ENCODE measurements at regions not wholly inside any gene's neighbourhood (a gene's known extent, or its start where the extent isn't known, plus 50 kb on each side); places are given as distances from the start of the nearest gene placed in this dataset.

GRCh38 chr1:220330265-220330664 lies 58.0 kb upstream of the RAB3GAP2 start:
- no peak for DNase-seq (ENCODE audit: low spot score)
- no peaks in the 10 kb centered on the region for H3K79me2 ChIP-seq (replicated peaks; ENCODE audit: insufficient read depth)
- no peaks in the 10 kb centered on the region for H3K27me3 ChIP-seq (ENCODE audit: insufficient read depth)
- H2AFZ ChIP-seq, result no peak overlapping the region
- H3K4me3 ChIP-seq, result no peak overlapping the region
- TF ChIP-seq NANOG (IDR thresholded peaks at IDR 0.05; ENCODE audit: borderline replicate concordance), result no peak
- TF ChIP-seq ZNF114 (CRISPR knock-in tag; IDR thresholded peaks at IDR 0.05), result no peak
- TF ChIP-seq, protein P1, sequence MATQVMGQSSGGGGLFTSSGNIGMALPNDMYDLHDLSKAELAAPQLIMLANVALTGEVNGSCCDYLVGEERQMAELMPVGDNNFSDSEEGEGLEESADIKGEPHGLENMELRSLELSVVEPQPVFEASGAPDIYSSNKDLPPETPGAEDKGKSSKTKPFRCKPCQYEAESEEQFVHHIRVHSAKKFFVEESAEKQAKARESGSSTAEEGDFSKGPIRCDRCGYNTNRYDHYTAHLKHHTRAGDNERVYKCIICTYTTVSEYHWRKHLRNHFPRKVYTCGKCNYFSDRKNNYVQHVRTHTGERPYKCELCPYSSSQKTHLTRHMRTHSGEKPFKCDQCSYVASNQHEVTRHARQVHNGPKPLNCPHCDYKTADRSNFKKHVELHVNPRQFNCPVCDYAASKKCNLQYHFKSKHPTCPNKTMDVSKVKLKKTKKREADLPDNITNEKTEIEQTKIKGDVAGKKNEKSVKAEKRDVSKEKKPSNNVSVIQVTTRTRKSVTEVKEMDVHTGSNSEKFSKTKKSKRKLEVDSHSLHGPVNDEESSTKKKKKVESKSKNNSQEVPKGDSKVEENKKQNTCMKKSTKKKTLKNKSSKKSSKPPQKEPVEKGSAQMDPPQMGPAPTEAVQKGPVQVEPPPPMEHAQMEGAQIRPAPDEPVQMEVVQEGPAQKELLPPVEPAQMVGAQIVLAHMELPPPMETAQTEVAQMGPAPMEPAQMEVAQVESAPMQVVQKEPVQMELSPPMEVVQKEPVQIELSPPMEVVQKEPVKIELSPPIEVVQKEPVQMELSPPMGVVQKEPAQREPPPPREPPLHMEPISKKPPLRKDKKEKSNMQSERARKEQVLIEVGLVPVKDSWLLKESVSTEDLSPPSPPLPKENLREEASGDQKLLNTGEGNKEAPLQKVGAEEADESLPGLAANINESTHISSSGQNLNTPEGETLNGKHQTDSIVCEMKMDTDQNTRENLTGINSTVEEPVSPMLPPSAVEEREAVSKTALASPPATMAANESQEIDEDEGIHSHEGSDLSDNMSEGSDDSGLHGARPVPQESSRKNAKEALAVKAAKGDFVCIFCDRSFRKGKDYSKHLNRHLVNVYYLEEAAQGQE (IDR thresholded peaks at IDR 0.05; ENCODE audit: unreplicated experiment), result no peak
- TF ChIP-seq, protein P2, sequence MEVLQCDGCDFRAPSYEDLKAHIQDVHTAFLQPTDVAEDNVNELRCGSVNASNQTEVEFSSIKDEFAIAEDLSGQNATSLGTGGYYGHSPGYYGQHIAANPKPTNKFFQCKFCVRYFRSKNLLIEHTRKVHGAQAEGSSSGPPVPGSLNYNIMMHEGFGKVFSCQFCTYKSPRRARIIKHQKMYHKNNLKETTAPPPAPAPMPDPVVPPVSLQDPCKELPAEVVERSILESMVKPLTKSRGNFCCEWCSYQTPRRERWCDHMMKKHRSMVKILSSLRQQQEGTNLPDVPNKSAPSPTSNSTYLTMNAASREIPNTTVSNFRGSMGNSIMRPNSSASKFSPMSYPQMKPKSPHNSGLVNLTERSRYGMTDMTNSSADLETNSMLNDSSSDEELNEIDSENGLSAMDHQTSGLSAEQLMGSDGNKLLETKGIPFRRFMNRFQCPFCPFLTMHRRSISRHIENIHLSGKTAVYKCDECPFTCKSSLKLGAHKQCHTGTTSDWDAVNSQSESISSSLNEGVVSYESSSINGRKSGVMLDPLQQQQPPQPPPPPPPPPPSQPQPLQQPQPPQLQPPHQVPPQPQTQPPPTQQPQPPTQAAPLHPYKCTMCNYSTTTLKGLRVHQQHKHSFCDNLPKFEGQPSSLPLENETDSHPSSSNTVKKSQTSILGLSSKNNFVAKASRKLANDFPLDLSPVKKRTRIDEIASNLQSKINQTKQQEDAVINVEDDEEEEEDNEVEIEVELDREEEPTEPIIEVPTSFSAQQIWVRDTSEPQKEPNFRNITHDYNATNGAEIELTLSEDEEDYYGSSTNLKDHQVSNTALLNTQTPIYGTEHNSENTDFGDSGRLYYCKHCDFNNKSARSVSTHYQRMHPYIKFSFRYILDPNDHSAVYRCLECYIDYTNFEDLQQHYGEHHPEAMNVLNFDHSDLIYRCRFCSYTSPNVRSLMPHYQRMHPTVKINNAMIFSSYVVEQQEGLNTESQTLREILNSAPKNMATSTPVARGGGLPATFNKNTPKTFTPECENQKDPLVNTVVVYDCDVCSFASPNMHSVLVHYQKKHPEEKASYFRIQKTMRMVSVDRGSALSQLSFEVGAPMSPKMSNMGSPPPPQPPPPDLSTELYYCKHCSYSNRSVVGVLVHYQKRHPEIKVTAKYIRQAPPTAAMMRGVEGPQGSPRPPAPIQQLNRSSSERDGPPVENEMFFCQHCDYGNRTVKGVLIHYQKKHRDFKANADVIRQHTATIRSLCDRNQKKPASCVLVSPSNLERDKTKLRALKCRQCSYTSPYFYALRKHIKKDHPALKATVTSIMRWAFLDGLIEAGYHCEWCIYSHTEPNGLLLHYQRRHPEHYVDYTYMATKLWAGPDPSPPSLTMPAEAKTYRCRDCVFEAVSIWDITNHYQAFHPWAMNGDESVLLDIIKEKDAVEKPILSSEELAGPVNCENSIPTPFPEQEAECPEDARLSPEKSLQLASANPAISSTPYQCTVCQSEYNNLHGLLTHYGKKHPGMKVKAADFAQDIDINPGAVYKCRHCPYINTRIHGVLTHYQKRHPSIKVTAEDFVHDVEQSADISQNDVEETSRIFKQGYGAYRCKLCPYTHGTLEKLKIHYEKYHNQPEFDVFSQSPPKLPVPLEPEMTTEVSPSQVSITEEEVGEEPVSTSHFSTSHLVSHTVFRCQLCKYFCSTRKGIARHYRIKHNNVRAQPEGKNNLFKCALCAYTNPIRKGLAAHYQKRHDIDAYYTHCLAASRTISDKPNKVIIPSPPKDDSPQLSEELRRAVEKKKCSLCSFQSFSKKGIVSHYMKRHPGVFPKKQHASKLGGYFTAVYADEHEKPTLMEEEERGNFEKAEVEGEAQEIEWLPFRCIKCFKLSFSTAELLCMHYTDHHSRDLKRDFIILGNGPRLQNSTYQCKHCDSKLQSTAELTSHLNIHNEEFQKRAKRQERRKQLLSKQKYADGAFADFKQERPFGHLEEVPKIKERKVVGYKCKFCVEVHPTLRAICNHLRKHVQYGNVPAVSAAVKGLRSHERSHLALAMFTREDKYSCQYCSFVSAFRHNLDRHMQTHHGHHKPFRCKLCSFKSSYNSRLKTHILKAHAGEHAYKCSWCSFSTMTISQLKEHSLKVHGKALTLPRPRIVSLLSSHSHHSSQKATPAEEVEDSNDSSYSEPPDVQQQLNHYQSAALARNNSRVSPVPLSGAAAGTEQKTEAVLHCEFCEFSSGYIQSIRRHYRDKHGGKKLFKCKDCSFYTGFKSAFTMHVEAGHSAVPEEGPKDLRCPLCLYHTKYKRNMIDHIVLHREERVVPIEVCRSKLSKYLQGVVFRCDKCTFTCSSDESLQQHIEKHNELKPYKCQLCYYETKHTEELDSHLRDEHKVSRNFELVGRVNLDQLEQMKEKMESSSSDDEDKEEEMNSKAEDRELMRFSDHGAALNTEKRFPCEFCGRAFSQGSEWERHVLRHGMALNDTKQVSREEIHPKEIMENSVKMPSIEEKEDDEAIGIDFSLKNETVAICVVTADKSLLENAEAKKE (CRISPR knock-in tag; IDR thresholded peaks at IDR 0.05), result no peak
- no peak for TF ChIP-seq ZNF331 (CRISPR knock-in tag; IDR thresholded peaks at IDR 0.05; ENCODE audit: low read depth)
- TF ChIP-seq CTCF (conservative IDR thresholded peaks at IDR 0.05; ENCODE audit: low read depth in 2 of 2), result no peak
- TF ChIP-seq EZH2 (IDR thresholded peaks at IDR 0.05; ENCODE audit: low read depth, unreplicated experiment), result no peak
- no peak for TF ChIP-seq STAT1 (IDR thresholded peaks at IDR 0.05; ENCODE audit: unreplicated experiment)
- TF ChIP-seq JUNB (IDR thresholded peaks at IDR 0.05; ENCODE audit: unreplicated experiment), result no peak
- no peak for TF ChIP-seq POLR2AphosphoS5 (IDR thresholded peaks at IDR 0.05; ENCODE audit: low read depth)
- H3K27ac Mint-ChIP-seq, result no peak overlapping the region
- peaks cover 14% of the 10 kb centered on the region; the same call in 1 of the 2 replicates for H3K4me1 ChIP-seq (ENCODE audit: insufficient read depth)
- H3F3A ChIP-seq (replicated peaks; ENCODE audit: low read depth), result no peaks in the 10 kb centered on the region
- no peaks in the 10 kb centered on the region for H3K36me3 ChIP-seq (ENCODE audit: insufficient read depth)
- H3K9me2 ChIP-seq (ENCODE audit: insufficient read depth), result peaks cover 14% of the 10 kb centered on the region
- no peaks in the 10 kb centered on the region for H3K9me3 Mint-ChIP-seq
- H3K27ac ChIP-seq (ENCODE audit: low read depth), result no peak overlapping the region
- no peaks in the 10 kb centered on the region for H3K36me3 Mint-ChIP-seq (ENCODE audit: low read depth)
- H3K4me1 Mint-ChIP-seq, result peaks cover 29% of the 10 kb centered on the region
- H3K4me2 ChIP-seq, result no peak overlapping the region
- no peak overlapping the region for H3K4me3 Mint-ChIP-seq
- no peak for ATAC-seq
- peaks cover 4% of the 10 kb centered on the region for H3K27me3 Mint-ChIP-seq (ENCODE audit: insufficient read depth, low read depth, poor library complexity)
- no peaks in the 10 kb centered on the region for H4K20me1 ChIP-seq (replicated peaks; ENCODE audit: insufficient read depth)

Data from GM23338 (cell line).